ENCODE measurements at regions not wholly inside any gene's neighbourhood (a gene's known extent, or its start where the extent isn't known, plus 50 kb on each side); places are given as distances from the start of the nearest gene placed in this dataset.
A peak's percentile ranks its signal among the peaks of the same experiment; 100 is the strongest.

DNA sequence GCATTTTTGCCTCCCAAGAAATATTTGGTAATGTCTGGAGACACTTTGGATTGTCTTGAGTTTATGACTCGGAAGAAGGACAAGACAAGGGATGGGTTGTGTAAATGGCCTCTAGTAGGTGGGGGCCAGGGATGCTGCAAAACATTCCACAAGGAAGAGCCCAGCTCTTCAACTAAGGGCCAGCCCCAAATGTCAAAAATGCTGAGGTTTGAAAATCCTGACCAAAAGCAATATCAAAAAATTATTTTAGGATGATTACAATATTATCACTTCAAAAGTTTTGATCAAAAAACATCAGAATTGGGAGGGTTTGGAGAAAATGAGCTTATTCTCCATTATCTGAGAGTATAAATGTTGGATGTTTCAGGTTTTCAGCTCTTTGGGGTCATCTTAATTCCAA lies 248.9 kb upstream of the SLC24A2 start:
- no peak for DNase-seq

- DNase-seq, result no peak
Observed at GRCh38 chr9:20033511-20033910, 244.7 kb upstream of the SLC24A2 start.

DNA sequence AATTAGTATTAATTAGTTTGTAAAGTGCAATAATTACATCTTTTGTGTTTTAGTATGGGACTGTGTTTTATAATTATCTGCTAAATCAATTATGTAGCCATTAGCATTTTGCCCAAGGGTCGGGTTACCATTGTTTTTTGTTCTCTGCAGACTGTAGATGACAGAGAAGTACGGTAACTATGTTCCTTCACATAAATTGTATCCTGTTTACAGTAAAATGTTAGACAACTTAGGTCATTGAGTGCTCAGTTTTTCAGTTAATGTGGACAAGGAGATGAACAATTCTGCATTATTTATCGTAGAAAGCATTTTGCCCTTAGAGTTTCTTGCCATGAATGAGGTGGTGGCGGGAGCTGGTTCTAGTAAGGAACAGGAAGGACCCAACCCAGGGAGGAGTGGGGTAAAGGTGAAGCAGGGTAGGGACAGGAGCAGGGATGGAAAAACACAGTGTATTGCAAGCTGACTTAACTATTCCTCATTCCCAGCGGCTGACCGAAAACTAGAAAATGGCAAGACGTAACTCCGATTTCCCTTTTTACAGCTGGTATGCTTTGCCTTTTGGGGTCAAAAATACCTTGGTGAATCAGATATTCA lies 243.7 kb upstream of the SLC24A2 start:
- DNase-seq, result no peak

DNA sequence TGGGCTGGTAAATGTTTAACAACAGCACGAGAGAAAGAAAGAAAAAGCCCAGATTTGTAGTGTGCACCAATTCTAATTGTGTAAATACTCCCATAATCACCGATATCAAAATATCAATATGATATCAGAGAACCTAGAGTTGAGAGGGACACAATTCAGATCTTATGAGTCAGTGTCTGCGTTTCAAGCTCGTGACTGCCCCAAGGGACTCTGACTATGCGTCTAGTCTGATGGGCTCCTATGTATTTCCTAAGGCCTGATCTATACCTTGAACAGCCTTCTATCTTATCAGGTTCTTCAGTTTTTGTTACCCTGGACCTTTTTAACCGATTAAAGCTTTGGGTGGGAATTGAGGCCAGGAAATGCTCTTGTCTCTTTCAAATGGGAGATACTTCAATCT lies 243.0 kb upstream of the SLC24A2 start:
- DNase-seq, result no peak

GRCh38 chr9:20030671-20031070 lies 241.8 kb upstream of the SLC24A2 start:
- no peak for DNase-seq

DNA sequence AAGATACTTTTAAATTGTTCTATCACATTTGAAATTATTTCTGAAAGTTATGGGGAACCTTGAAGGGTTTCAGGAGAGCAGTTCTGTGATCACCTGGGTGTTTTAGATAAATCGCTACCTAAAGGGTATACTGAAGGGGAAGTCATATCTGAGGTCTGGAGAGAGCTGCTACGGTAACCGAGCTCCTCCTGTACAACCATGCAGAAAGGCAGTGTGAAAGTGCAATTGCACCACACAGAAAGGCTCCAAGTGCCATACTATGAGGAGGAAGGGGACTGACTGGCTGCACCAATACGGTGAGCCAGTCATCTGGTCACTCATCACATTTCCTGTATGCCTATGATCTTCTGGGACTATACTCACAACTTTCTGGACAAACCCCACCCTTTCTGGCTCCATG lies 241.4 kb upstream of the SLC24A2 start:
- no peak for DNase-seq

- DNase-seq, result no peak
Observed at GRCh38 chr9:20028849-20029231, 240.0 kb upstream of the SLC24A2 start.

DNA sequence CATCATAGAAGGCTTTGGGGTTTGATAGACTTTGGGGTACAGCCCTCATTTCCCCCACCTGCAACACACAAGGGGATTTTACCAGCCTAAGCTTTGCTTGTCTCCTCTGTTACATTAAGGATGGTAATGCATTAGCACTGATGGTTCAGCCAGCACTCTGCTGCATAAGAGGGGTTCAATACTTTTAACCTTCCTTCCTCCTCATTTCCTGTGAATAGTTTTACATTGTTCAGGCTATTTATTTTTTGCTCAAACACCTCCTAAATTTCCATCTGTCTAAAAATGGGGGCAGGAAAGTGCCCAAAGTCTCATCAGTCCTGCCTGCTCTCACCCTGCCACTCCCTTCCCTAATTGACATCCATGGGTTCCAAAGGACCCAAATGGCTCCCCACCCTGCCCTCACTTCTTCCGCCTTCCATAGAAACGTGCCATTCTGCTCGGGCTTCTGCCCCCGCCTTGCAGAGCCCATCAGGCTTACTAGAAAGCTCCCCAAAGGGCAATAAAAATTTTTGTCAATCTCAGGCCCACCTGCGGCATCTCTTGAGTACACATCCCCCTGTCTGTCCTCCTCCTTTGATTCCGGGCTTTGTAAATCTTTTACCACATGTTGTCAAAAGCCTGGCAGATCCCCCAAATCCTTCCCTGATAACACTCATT lies 239.5 kb upstream of the SLC24A2 start:
- DNase-seq, result no peak

GRCh38 chr9:20023961-20024571 lies 235.2 kb upstream of the SLC24A2 start:
- DNase-seq, result no peak

DNA sequence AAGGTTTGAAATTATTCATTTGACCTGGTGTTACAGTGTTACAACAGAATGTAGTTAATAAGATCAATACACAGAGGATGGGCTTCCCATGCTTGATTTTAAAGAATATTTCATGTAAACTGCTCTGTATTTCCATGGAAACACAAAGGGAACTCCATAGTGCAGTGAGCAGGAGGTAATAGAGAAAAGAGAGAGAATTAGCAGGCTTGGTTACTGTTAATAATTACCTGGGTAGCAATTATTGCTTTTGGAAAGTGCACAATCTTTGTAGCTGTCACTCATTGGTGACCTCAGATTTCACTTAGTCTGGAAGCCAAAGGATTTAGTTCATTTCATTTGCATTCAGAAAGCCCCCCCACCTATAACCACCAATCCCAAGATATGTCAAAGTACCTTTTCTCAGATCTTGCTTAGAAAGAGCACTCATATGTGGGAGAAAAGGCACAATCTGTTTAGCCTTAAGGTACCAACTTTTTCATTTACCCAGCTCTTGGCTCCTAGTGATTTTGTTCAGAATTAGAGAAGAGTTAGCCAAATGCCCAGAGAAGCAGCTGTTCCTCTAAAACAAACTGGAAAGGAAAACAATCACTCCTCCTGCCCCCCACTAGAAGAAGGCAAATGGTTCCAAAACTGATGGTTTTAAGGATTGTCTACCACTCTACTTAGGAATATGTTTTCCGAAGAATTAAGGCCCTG lies 234.5 kb upstream of the SLC24A2 start:
- DNase-seq, result no peak

GRCh38 chr9:20022410-20022809 lies 233.6 kb upstream of the SLC24A2 start:
- DNase-seq, result no peak

- DNase-seq, result no peak
Observed at GRCh38 chr9:20016611-20017010, 227.8 kb upstream of the SLC24A2 start.

- DNase-seq, result no peak
Observed at GRCh38 chr9:20015427-20015931, 226.6 kb upstream of the SLC24A2 start.

- DNase-seq, result no peak
Observed at GRCh38 chr9:20014168-20014567, 225.3 kb upstream of the SLC24A2 start.

- no peak for DNase-seq
Observed at GRCh38 chr9:20012232-20012631, 223.4 kb upstream of the SLC24A2 start.

DNA sequence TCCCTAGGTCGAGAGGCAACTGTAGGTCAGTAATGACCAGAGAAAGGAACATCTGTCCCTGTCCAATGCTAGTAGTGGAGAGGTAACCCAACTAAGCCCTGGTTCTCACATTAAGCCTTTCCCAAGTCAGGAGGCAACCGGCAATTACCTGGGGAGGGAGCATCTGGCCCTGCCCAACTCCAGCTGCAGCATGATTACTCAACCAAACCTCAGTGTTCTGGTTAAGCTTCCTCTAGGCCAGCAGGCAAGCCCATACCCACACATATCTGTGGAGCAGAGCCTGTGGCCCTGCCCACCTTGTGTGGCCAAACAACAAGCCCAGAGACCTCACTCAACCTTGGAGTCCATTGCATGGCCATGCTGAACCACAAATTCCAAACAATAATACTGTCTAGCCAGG lies 220.8 kb upstream of the SLC24A2 start:
- DNase-seq, result no peak

GRCh38 chr9:20002011-20002410 lies 213.2 kb upstream of the SLC24A2 start:
- no peak for DNase-seq

DNA sequence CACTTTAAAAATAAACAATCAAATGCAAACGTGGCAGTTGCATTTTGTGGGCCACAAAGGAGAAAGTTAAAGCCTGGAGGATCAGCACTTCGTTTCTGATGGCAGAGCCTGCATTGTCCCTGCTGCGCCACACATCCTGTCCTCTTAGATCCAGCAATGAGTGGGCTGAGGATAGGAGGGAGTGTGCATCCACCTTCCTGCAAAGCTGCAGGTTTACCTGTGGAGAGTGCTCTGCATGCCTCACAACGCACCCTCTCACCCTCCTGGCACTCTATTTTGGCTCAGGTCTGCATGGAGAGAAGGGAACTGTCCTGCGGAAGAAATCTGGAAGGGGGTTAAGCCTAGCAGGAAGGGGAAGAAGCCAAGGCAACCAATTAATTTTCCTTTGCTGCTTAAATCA lies 212.2 kb upstream of the SLC24A2 start:
- DNase-seq, result no peak

- DNase-seq, result peak; percentile 35
Observed at GRCh38 chr9:19999491-20000057, 210.7 kb upstream of the SLC24A2 start.

GRCh38 chr9:19998823-19999455 lies 210.1 kb upstream of the SLC24A2 start:
- DNase-seq, result no peak

DNA sequence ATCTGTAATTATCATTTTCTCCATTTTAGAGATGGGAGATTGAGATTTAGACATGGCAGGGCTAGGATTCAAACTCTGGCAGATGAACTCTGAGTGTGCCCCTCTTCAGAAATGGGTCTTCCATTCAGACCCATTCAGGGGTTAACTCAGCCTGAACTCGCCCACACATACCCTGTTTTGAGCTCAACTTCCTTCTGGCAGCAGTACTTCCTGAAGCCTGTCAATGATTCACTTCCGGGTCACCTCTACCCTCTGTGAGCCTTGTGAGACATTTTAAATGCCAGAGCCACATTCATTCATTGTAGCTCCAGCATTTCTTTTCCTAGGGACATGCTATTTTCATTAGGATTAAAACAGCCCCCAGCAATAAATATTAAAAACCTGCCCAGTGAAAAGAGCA lies 209.3 kb upstream of the SLC24A2 start:
- DNase-seq, result peak; percentile 6

GRCh38 chr9:19995619-19996018 lies 206.8 kb upstream of the SLC24A2 start:
- DNase-seq, result no peak

DNA sequence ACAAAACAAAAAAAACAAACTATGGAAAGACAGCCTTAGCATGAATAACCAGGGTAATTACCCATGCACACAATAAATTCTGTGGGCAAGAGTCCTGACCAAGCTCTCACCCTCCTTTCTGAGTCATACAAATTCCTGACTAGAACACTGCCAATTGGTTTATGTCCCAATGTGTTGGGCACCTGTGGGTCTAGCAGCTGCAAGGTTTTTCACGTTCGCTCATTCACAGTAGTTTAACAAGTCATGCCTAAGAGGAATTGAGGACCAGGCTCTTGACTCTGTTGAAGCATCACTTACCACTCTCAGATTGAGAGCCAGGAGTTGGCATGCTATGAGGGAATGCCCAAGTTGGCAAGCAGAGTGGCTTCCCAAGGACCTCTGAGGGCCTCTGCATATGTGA lies 205.5 kb upstream of the SLC24A2 start:
- DNase-seq, result no peak
